ENCODE measurements at regions not wholly inside any gene's neighbourhood (a gene's known extent, or its start where the extent isn't known, plus 50 kb on each side); places are given as distances from the start of the nearest gene placed in this dataset.

DNA sequence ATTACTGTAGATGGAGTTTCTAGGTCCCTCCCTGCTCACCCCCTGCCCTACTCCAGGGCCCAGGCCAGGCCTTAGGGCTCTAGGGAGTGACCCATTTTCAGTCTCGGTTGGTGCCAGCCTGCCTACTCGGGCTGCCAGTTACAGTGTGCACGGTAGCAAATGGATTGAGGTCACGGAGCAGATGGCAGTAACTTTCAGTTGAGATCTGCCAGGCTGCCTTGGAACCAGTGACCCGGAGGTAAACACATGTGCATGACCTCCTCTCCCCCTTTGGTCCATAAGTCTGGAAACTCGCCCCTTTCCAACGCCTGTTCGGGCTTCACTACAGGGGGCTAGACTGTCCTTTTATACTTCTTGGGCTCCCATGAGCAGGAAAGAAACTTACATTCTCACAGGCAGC lies 139.7 kb upstream of the TBX3 start:
- TF ChIP-seq, protein P1, sequence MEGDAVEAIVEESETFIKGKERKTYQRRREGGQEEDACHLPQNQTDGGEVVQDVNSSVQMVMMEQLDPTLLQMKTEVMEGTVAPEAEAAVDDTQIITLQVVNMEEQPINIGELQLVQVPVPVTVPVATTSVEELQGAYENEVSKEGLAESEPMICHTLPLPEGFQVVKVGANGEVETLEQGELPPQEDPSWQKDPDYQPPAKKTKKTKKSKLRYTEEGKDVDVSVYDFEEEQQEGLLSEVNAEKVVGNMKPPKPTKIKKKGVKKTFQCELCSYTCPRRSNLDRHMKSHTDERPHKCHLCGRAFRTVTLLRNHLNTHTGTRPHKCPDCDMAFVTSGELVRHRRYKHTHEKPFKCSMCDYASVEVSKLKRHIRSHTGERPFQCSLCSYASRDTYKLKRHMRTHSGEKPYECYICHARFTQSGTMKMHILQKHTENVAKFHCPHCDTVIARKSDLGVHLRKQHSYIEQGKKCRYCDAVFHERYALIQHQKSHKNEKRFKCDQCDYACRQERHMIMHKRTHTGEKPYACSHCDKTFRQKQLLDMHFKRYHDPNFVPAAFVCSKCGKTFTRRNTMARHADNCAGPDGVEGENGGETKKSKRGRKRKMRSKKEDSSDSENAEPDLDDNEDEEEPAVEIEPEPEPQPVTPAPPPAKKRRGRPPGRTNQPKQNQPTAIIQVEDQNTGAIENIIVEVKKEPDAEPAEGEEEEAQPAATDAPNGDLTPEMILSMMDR (IDR thresholded peaks at IDR 0.05; ENCODE audit: low read length), result no peak
- no peak for TF ChIP-seq EZH2 (IDR thresholded peaks at IDR 0.05; ENCODE audit: borderline replicate concordance, low read length)

Measured in OCI-LY1 (cell line).